GM19452 (cell line): ENCODE measurements at regions not wholly inside any gene's neighbourhood (a gene's known extent, or its start where the extent isn't known, plus 50 kb on each side); places are given as distances from the start of the nearest gene placed in this dataset.

Experiments
- ATAC-seq: cut with Tn5 transposase; IDR thresholded peaks from one replicate; pipeline ENCODE4 v1.9.1; 2021; ENCODE audit not compliant: unreplicated experiment

DNA sequence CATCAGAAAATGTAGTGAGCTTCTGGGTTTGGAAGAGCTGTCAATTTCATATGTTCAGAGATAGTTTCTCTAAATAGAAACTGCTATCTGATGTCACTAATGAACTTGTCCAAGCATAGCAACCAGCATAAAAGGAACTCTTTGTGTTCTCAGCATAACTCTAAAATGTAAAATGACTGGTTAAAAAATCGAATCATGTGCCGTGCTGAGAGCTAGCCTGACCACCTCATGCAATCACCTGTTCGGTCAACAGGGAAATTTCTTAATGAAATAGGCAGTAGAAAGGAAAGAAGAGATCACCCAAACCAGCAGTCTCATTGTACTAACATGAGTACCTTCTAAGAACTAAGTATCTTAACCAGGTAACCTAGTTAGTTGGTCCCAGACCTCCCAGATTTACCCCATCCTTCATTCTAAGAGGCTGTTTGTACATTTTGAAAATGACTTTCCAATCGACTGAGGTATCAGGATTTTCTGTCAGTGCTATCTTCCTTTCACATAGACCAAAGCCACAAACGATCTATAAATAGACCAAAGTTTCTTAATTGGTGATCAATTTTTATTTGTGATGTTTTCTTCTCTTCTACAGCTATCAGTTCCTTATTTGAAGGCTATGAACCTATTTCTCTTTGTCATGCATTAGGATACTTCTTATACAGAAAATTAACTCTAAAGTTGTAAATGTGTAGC lies 147.3 kb downstream of the TLR5 start:
- ATAC-seq: peak; percentile 74

DNA sequence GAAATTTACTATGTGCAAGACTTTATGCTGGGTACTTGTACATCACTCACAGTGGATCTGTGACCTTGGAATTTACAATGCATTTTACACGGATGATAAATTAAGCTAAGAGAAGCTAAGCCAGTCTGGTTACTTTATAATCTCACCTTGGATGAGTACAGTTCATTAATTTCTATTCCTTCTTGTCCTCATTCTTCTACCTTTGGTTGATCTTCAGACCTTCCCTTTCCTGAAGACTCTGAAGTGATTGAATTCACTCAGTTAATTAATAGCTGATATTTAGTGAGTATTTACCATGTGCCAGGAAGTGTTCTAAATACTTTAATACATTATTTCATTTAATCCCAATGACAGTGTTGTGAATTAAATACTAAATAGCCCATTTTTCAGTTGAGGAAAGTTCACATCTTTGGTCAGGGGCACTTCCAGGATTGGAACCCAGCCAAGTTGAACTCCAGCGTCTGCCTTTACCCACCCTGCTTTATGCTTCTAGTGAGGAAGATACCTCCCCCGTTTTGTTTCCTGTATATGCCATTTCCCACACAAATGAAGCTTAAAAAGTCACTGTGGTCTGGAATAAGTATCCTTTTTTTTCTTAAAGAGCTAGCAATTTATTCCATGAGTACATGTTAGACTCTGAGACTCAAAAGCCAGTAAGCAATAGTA lies 146.6 kb downstream of the TLR5 start:
- peak; percentile 14 for ATAC-seq

DNA sequence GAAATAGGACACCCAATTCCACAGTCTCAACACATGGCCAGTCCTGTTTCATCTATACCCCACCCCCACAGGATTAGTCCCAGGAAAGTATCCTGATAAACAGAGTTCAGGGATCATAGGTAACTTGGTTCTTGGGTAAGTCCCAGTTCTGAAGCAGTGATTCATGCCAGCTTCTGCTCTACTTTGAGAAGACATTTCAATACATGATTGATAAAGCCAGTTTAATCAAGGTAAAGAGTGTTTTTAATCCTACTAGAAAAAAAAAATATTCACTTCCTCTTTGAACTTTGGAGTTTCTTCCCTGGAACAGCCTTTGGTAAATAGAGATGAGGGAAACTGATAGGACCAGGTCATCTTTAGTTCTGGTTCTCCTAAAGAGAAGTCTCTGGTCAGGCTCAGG lies 142.4 kb downstream of the TLR5 start:
- no peak for ATAC-seq

DNA sequence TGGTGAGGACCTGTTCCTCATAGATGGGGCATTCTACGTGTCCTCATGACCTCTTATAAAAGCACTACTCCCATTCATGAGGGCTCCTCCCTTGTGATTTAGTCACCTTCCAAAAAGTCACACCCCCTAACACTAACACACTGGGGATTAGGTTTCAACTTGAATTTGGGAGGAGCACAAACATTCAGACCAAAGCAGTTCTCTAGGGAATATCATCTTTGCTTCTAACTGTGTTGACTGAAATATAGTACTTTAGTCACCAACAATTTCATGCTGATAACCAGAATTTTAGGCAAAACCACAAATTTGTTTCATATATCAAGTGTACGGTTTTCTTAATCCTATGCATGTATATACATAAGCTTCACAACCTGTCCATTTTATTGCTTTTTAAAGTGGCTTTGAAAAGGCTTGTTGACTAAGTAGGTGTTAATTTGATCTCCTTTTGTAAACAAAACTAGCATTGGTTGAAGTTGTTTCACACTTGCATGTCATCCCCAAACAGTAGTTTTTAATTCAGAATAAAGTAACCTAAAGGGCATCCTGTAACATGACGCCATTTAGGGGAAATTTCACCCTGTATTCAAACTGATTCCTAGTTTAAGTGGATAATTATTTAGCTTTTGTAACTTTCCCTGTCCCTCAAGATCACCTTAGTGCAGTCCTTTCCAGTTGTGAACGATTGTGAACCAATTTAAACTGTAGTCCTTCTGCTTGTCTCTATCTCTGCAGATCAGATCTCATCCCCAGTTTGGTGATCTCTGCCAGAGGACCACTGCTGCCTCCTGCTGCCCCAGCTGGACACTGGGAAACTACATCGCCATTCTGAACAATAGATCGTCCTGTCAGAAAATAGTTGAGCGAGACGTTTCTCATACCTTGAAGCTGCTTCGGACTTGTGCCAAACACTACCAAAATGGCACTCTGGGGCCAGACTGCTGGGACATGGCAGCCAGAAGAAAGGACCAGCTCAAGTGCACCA lies 141.1 kb downstream of the TLR5 start:
- no peak for ATAC-seq

DNA sequence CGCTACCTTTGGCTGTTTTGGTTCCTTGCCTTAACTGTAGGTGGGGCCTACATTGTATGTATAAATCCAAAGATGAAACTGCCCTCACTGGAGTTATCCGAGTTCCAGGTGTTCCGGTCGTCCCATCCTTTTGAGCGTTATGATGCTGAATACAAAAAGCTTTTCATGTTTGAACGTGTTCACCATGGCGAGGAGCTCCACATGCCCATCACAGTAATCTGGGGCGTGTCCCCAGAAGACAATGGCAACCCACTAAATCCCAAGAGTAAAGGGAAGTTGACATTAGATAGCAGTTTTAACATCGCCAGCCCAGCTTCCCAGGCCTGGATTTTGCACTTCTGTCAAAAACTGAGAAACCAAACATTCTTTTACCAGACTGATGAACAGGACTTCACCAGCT lies 139.5 kb downstream of the TLR5 start:
- ATAC-seq: no peak

DNA sequence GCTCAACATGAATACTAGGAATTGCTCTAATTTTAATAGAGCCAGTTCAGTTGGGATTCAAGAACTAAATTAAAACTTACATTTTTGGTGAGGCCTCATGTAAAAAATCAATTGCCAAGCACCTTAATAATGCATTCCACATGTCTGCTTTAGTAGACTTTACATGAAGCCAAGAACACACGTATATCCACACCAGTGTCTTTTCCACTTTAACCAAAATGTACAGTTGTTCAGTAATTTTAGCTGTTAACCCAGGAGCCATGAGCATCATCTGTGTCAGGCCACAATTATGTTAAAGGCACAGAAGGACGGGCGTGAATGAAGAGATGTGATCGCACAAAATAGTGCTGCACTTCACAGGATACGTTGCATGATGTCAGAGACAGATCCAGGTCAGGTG lies 136.7 kb downstream of the TLR5 start:
- no peak for ATAC-seq

DNA sequence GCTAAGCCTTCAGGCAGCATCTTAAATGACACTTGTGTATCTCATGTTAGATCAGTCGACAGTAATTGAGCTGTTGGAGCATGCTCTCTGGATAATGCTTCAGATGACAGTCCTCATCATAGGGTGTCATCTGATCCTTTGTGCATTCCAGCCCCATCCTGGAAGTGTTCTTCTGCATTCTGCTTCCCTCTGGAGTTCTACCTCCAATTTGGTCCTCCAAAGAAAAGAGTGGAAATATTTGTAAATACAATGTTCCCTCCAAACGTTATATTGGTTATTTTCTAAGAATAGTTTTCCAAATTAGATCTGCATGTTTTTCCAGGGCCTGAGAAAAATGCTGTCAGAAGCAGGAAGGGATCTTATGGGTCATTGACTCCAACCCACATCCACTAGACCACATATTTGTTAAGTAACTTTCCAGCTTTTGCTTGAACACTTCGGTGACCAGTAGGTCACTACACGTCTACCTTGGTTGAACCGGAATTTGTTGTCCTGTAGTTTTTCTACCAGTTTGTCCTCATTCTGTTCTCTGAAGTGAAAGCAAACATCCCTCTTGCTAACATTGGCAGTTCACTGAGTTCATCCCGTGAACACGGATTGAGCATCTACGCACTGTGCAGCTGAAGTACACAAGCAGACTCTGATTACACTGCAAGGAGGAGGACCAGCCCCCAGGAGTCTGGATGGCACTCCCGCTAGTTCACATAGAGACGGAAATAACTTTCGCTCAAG lies 136.0 kb downstream of the TLR5 start:
- no peak for ATAC-seq

DNA sequence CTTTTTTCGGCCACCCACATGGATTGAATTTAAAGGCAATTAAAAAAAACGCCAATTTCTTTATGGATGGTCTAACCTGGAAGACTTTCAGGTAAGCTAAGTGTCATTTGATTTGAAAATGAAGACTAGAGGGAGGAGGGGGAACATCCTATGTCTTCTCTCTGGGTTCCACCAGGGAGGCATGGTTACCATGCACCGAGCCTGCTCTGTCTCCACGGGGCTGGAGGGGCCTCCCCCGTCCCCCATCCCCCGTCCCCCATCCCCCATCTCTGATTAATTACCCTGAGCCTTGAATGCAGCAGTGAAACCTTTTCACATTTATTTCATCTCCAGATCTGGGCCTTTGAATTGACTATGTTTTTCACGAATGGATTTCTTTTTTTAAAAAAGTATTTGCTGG lies 135.1 kb downstream of the TLR5 start:
- ATAC-seq: no peak

DNA sequence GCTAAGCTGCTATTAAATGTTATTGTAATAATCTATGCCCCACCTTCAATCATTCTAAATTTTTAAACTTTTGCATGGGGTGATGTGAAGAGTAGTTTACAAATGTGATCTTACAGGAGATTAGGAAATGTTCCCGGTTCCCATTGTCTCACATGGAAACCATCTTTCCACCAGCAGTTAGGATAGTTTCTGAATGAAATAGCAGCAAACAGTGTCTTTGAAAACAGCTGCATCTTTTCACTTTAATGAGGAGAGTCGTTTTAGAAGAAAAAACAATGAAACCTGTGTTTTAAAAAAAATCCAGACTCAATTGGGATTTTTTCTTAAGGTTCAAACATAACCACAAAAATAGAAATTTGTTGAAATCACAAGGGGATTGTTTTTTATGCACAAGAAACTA lies 134.2 kb downstream of the TLR5 start:
- ATAC-seq: no peak

DNA sequence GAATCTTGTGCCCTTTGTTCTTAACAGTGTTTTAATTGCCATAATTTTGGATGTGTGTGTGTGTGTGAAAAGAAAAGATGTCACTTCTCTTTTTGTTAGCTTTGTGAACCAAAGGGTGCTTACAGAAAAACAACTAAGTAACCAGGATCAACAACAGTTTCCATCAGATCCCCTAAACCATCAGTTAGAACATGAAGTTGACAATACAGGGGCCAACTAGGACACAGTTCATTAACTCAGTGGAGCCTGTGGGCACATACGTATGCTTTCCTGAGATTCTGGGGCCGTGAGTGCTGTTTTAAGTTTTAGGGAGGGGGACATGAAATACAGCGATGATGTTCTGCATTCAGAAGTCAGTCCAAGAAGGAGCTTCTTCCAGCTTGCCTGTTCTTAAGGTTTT lies 133.6 kb downstream of the TLR5 start:
- ATAC-seq: no peak

DNA sequence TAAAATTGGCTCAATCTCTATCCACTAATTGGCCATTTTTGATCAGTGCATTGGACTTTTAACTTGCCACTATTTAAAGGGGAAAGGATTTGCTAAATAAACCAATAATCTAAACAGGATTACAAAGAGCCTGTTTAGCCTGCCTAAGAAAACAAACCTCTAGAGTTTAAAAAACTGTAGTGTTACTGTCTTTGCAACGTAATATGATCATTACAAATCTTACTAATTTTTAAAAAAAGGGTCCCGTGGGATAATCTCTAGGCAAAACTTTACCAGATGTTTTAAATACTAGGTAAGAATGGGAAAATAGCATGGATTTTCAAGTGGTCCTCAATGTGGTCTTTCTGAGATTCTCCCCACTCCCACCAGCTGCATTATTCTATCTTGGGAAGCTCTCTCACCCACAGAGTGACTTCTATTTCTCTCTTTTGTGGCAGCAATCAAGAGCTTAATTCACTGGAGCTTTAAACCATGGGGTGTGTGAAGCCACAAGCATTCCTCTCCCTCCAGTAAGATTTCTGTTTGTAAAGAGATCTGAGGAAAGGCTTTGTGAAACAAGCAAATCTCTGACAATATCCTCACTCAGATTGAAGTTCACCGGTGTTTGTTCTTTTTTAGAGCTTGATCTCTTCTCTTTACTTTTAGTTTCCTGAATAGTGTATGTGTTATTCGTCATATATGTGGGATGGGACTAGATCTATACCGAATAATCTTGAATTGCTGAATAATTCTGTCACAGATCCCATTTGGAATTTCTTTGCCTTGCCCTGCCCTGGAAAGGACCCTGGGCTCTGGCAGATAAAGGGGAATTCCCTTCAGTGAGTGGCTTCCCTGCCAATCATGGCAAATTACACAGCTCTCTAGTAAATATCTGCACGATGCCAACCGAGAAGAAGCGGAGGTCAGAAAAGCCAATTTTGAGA lies 132.2 kb downstream of the TLR5 start:
- no peak for ATAC-seq

DNA sequence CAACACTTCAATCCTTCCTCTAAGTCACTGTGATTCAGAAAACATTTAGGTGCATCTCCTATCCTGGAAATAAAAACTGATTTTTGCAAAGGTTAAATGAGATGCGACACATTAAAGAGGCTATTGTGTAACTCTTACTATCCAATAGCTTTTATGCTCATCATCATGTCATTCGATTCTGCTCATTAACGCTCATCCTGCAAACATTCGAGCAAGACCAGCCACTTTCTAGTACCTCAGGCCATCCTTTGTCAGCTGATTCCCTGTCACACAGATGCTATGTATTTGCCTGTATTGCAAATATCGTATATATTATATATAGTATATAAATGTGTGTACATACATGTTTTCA lies 131.6 kb downstream of the TLR5 start:
- no peak for ATAC-seq

DNA sequence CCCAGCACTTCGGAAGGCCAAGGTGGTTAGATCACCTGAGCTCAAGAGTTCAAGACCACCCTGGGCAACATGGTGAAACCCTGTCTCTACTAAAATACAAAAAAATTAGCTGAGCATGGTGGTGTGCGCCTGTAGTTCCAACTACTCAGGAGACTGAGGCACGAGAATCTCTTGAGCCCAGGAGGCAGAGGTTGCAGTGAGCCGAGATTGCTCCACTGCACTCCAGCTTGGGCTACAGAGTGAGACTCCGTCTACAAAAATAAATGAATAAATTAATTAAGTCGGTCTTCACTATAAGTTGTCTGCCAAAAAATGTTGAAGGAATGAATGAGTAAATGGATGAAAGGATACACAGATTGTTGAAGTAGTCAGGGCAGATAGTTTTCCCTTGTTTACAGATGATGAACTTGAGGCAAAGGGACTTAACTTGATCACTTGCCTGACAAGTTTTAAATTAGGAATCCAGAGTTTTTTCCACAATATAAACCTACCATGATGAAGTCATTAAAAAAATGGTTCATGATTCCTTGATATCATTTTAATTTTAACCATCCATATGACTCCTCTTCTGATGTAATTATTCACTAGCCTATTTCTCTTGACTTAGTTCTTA lies 130.8 kb downstream of the TLR5 start:
- no peak for ATAC-seq

DNA sequence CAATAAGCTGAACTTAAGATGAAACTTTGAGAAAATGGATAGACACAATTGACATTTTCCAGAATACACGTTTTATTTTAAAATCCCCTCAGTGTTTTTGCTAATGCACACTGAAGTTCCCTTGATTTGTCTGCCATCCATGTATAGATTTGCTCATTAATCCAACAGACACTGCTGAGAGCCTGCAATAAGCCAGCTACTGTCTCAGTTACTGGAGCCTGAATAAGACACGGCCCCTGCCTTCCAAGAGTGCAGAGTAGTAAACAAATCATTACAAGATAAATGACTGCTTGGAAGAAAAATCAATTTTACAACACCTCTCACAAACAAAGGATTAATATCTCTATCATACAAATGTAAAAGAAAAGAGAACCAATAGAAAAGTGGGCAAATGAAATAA lies 130.1 kb downstream of the TLR5 start:
- ATAC-seq: no peak

DNA sequence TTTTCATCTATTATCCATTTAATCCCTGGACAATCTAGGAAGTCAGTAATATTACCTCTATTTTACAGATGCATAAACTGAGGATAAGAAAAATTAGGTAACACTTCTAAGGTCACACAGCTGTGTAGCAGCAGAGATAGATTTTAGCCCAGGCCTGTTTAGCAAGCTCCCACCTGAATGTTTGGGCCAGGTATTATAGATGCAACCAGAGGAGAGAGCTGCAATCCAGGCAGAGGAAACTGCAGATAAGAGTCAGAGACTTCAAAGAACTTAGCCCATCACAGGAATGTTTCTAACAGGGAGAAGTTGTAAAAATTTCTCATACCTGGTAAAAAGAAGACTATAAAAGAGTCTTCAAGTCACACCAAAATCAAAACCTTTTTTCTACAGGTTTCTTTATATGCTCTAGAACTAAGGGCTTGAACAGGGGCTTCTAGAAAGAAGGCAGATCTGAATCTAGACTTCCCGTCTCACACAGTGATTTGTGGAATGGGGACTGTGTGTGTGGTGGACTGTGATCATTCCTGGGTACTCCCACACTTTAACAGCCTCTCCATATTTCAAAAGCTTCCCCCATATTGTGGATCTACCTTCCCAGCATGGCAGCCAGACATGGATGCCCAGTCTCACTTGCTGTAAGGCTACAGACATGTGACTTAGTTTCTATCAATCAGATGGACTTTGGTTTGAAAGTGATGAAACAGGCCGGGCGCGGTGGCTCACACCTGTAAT lies 128.7 kb downstream of the TLR5 start:
- ATAC-seq: no peak

DNA sequence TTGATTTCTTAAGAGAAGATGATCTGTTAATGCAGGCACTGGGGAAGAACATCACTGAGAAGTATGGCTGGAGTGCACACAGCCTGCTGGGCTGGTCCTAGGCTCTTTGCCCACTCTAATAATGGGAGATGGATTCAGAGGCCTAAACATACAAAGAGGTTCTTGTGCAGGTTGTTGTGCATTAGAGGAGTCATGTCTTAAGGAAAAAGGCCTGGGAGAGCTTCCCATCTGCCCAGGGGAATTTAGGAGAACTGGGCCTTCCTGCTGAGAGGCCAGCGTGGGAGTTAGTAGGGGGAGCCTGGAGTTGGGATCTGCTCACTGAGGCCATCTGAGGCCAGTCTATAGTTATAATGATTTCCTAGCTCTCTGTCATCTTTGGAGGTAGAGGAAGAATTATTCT lies 126.7 kb downstream of the TLR5 start:
- ATAC-seq: no peak

DNA sequence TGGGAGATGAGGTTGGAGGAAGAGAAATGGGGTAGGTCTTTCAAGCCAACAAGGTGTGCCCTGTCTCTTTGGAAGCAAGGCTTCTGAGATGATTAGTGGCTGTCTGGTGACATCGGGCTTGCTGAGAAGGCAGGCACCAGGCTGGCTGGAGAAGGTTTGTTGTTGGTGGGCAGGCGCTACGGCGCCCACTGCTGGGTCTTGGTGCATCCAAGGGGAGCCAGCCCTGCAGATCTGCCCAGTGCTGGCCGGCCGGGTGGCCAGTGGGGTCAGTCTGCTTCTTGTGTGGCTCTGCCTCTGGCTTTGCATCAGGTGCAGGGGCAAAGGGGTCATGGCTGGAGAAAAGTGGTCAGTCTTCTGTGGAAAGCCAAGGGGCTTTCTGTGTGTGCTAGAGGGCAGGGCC lies 126.2 kb downstream of the TLR5 start:
- no peak for ATAC-seq

DNA sequence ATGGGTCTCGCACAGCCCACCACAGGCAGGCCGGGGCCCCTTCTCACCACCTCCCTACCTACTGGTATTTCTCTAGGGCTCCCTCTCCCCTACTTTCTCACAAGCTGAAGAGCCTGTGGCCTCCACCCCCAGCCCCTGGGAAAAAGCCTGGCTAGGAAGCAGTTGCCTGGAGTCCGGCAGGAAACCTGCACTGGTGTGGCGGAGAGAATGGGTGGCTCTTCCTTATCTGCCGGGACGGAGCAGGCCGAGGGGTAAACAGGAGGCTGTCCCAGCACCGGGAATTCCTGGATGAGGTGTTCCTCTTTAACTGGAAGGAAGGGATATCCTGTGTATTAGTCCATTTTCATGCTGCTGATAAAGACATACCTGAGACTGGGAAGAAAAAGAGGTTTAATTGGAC lies 125.8 kb downstream of the TLR5 start:
- no peak for ATAC-seq

DNA sequence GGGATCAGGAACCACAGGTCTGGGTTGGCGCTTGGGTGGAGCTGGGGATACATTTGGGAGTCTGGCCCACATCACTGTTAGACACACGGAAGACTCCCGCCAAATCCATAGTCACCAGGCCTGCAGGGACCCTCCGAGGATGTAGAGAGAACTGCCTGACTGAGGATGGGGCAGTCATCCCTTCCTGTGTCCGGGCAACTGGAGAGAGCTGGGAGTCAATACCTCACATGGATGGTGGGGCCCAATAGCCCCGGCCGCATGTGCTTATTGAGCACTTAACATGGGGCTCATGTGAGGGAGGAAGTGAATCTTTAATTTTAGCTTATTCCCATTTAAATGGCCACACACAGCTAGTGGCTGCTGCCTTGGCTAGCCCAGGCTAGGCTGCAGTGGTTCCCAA lies 124.5 kb downstream of the TLR5 start:
- no peak for ATAC-seq
